ENCODE measurements at regions not wholly inside any gene's neighbourhood (a gene's known extent, or its start where the extent isn't known, plus 50 kb on each side); places are given as distances from the start of the nearest gene placed in this dataset.
"Not testable (repeated sequence)": the region's sequence is repeated elsewhere in the genome, so short reads cannot be mapped to it uniquely, and the experiment has no call there.

GRCh38 chr1:79207786-79208185, 201.3 kb upstream of the ADGRL4 start:
- DNase-seq = no peak

GRCh38 chr1:79207331-79207730, 200.8 kb upstream of the ADGRL4 start:
- no peak for DNase-seq

- no peak for DNase-seq
Observed at GRCh38 chr1:79204779-79205479, 198.4 kb upstream of the ADGRL4 start.

GRCh38 chr1:79198832-79199231, 192.3 kb upstream of the ADGRL4 start:
- DNase-seq = no peak

- peak; percentile 3 for DNase-seq
Observed at GRCh38 chr1:79197421-79197820, 190.9 kb upstream of the ADGRL4 start.

GRCh38 chr1:79196211-79196610, 189.7 kb upstream of the ADGRL4 start:
- DNase-seq = no peak

GRCh38 chr1:79193211-79194079, 186.9 kb upstream of the ADGRL4 start:
- peak; percentile 30 for DNase-seq

GRCh38 chr1:79190074-79190473, 183.5 kb upstream of the ADGRL4 start:
- DNase-seq = no peak

- no peak for DNase-seq
Observed at GRCh38 chr1:79188337-79188736, 181.8 kb upstream of the ADGRL4 start.

GRCh38 chr1:79186260-79186659, 179.7 kb upstream of the ADGRL4 start:
- DNase-seq = no peak

- DNase-seq = no peak
Observed at GRCh38 chr1:79177844-79178243, 171.3 kb upstream of the ADGRL4 start.

- DNase-seq = no peak
Observed at GRCh38 chr1:79161077-79161476, 154.5 kb upstream of the ADGRL4 start.

- DNase-seq = no peak
Observed at GRCh38 chr1:79155991-79156390, 149.5 kb upstream of the ADGRL4 start.

- DNase-seq = no peak
Observed at GRCh38 chr1:79151006-79151796, 144.7 kb upstream of the ADGRL4 start.

- no peak for DNase-seq
Observed at GRCh38 chr1:79150576-79150975, 144.0 kb upstream of the ADGRL4 start.

GRCh38 chr1:79138227-79138626, 131.7 kb upstream of the ADGRL4 start:
- DNase-seq = not testable (repeated sequence)

GRCh38 chr1:79133774-79134364, 127.3 kb upstream of the ADGRL4 start:
- no peak for DNase-seq

GRCh38 chr1:79131626-79132025, 125.1 kb upstream of the ADGRL4 start:
- DNase-seq = no peak

- DNase-seq = no peak
Observed at GRCh38 chr1:79129914-79130313, 123.4 kb upstream of the ADGRL4 start.

GRCh38 chr1:79128722-79129121, 122.2 kb upstream of the ADGRL4 start:
- DNase-seq = no peak

GRCh38 chr1:79124756-79125155, 118.2 kb upstream of the ADGRL4 start:
- DNase-seq = no peak

GRCh38 chr1:79122521-79122920, 116.0 kb upstream of the ADGRL4 start:
- no peak for DNase-seq

GRCh38 chr1:79117376-79117775, 110.8 kb upstream of the ADGRL4 start:
- DNase-seq = no peak
